Hepatocyte (in vitro differentiated cells): ENCODE measurements at regions not wholly inside any gene's neighbourhood (a gene's known extent, or its start where the extent isn't known, plus 50 kb on each side); places are given as distances from the start of the nearest gene placed in this dataset.
A peak's percentile ranks its signal among the peaks of the same experiment; 100 is the strongest.

Source experiments
- DNase-seq: peaks from one replicate; pipeline ENCODE4 v3.0.0-alpha.2; 2016; ENCODE audit warnings: low spot score
- H2AFZ ChIP-seq: fragments of 200-600 bp; sonication (generic); 2 replicates; pipeline ENCODE4 v1.6.0; 2016; ENCODE audit warnings: antibody characterized with exemption, mild to moderate bottlenecking
- H3K27ac ChIP-seq: fragments of 200-600 bp; sonication (generic); 2 replicates; pipeline ENCODE4 v1.5.1; 2016; ENCODE audit warnings: mild to moderate bottlenecking
- H3K27me3 ChIP-seq: fragments of 200-600 bp; sonication (generic); 2 replicates; pipeline ENCODE4 v1.6.1; 2016
- H3K36me3 ChIP-seq: fragments of 200-600 bp; sonication (generic); replicated peaks from 2 replicates; pipeline ENCODE4 v1.5.1; 2016; ENCODE audit warnings: low read depth; ENCODE audit not compliant: insufficient read depth
- H3K4me1 ChIP-seq: fragments of 200-600 bp; sonication (generic); 2 replicates; pipeline ENCODE4 v1.5.1; 2016; ENCODE audit warnings: mild to moderate bottlenecking, moderate library complexity; ENCODE audit not compliant: insufficient read depth
- H3K4me2 ChIP-seq: fragments of 200-600 bp; sonication (generic); 2 replicates; pipeline ENCODE4 v1.6.0; 2016
- H3K4me3 ChIP-seq: fragments of 200-600 bp; sonication (generic); 2 replicates; pipeline ENCODE4 v1.5.1; 2016; ENCODE audit warnings: mild to moderate bottlenecking
- H3K79me2 ChIP-seq: fragments of 200-600 bp; sonication (generic); 2 replicates; pipeline ENCODE4 v1.6.0; 2017; ENCODE audit warnings: mild to moderate bottlenecking
- H3K9me2 ChIP-seq: fragments of 200-600 bp; sonication (generic); replicated peaks from 2 replicates; pipeline ENCODE4 v1.6.0; 2017; ENCODE audit warnings: mild to moderate bottlenecking; ENCODE audit not compliant: insufficient read depth
- H3K9me3 ChIP-seq: fragments of 200-600 bp; sonication (generic); 2 replicates; pipeline ENCODE4 v1.5.1; 2016; ENCODE audit warnings: low read depth, mild to moderate bottlenecking
- H4K20me1 ChIP-seq: fragments of 200-600 bp; sonication (generic); 2 replicates; pipeline ENCODE4 v1.6.0; 2016; ENCODE audit warnings: mild to moderate bottlenecking; ENCODE audit not compliant: insufficient read depth, poor library complexity, severe bottlenecking
- EZH2 ChIP-seq: fragments of 200-600 bp; sonication (generic); IDR thresholded peaks from 2 replicates; pipeline ENCODE4 v1.6.1; 2016; ENCODE audit warnings: antibody characterized with exemption, mild to moderate bottlenecking, borderline replicate concordance
- EZH2phosphoT487 ChIP-seq: fragments of 200-600 bp; sonication (generic); IDR thresholded peaks from one replicate; pipeline ENCODE4 v1.6.1; 2018; ENCODE audit warnings: antibody characterized with exemption, mild to moderate bottlenecking, low read depth, moderate library complexity; ENCODE audit not compliant: unreplicated experiment, severe bottlenecking
- WGBS: methylation state at CpG from one replicate; pipeline ENCODE4 v1.1.6; 2016; ENCODE audit warnings: low lambda C conversion rate; ENCODE audit errors: missing lambda C conversion rate; 5-methylcytosine and 5-hydroxymethylcytosine counted together
- TF ChIP-seq, protein P1 (sequence below): fragments of 200-600 bp; sonication (generic); IDR thresholded peaks from 2 replicates; pipeline ENCODE4 v1.5.1; 2016; ENCODE audit warnings: antibody characterized with exemption, mild to moderate bottlenecking; ENCODE audit not compliant: poor library complexity

DNA sequence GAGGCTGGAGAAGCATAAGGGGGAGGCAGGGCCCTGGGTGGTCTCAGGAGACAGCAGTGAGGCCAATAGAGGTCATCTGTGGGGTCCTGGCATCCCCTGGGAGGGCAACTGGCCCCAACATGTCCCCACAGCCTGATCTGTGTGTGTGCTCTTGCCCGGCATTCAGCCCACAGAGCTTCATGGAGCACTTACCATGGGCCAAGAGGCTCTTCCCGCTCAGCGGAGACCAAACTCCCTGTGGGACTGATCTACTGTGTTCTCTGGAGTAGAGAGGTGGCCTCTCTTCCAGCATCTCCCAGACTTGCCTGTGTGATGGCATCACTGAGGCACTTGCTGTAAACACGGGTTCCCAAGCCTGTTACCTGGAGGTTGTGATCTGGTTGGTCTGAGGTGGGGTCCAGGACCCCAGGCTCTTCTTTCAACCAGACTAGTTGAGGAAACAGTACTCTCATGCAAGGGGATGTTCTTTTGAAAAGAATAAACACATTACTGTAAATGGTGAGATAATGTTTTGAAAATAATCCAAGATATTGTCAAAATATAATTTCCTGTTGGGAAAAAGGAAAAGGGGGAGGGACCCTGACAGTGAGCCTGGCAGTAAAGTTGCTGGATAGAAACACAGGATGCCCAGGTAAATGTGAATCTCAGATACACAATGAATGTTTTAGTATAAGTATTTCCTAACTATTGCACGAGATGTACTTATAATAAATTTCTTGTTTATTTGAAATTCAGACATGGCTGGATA lies 67.6 kb downstream of the SOWAHC start:
- Histone ChIP-seq H3K79me2 (no peaks in the 10 kb centered on the region), H3K36me3 (no peaks in the 10 kb centered on the region), H3K27me3 (no peaks in the 10 kb centered on the region), H3K9me2 (no peaks in the 10 kb centered on the region), H3K4me1 (peaks cover 28% of the 10 kb centered on the region), H2AFZ (no peak overlapping the region), H3K27ac (peak overlapping the region; percentile 51), H3K4me2 (no peak overlapping the region), H4K20me1 (no peaks in the 10 kb centered on the region), H3K9me3 (no peaks in the 10 kb centered on the region), H3K4me3 (no peak overlapping the region)
- no peak for DNase-seq
- TF ChIP-seq EZH2 (no peak), EZH2phosphoT487 (no peak)
- TF ChIP-seq, protein P1, sequence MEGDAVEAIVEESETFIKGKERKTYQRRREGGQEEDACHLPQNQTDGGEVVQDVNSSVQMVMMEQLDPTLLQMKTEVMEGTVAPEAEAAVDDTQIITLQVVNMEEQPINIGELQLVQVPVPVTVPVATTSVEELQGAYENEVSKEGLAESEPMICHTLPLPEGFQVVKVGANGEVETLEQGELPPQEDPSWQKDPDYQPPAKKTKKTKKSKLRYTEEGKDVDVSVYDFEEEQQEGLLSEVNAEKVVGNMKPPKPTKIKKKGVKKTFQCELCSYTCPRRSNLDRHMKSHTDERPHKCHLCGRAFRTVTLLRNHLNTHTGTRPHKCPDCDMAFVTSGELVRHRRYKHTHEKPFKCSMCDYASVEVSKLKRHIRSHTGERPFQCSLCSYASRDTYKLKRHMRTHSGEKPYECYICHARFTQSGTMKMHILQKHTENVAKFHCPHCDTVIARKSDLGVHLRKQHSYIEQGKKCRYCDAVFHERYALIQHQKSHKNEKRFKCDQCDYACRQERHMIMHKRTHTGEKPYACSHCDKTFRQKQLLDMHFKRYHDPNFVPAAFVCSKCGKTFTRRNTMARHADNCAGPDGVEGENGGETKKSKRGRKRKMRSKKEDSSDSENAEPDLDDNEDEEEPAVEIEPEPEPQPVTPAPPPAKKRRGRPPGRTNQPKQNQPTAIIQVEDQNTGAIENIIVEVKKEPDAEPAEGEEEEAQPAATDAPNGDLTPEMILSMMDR = no peak
- 96% methylated on average over 5 of the region's 5 CpGs for WGBS

GRCh38 chr2:109683452-109683851 lies 69.3 kb downstream of the SOWAHC start:
- Histone ChIP-seq H3K27ac (no peak overlapping the region), H3K36me3 (no peaks in the 10 kb centered on the region), H3K9me3 (no peaks in the 10 kb centered on the region), H3K79me2 (no peaks in the 10 kb centered on the region), H4K20me1 (no peaks in the 10 kb centered on the region), H3K4me1 (peaks cover 28% of the 10 kb centered on the region), H3K4me2 (no peak overlapping the region), H3K9me2 (no peaks in the 10 kb centered on the region), H3K4me3 (no peak overlapping the region), H3K27me3 (no peaks in the 10 kb centered on the region), H2AFZ (no peak overlapping the region)
- WGBS = 94% methylated on average over 8 of the region's 8 CpGs
- TF ChIP-seq EZH2phosphoT487 = no peak
- no peak for TF ChIP-seq EZH2
- TF ChIP-seq, protein P1 = no peak
- DNase-seq = no peak

- Histone ChIP-seq H3K36me3 (no peaks in the 10 kb centered on the region), H3K79me2 (no peaks in the 10 kb centered on the region), H3K4me3 (no peak overlapping the region), H3K4me2 (no peak overlapping the region), H2AFZ (no peak overlapping the region), H3K4me1 (peaks cover 26% of the 10 kb centered on the region), H3K9me3 (no peaks in the 10 kb centered on the region), H4K20me1 (no peaks in the 10 kb centered on the region), H3K27me3 (no peaks in the 10 kb centered on the region), H3K9me2 (no peaks in the 10 kb centered on the region), H3K27ac (no peak overlapping the region)
- TF ChIP-seq EZH2phosphoT487 (no peak), EZH2 (no peak)
- TF ChIP-seq, protein P1 = no peak
- DNase-seq = no peak
- 78% methylated on average over 4 of the region's 4 CpGs for WGBS
Measured at GRCh38 chr2:109685453-109685852, 71.3 kb downstream of the SOWAHC start.

GRCh38 chr2:109686921-109687320 lies 72.8 kb downstream of the SOWAHC start:
- Histone ChIP-seq H3K36me3 (no peaks in the 10 kb centered on the region), H2AFZ (peak overlapping the region; percentile 13), H3K9me3 (no peaks in the 10 kb centered on the region), H3K9me2 (no peaks in the 10 kb centered on the region), H3K4me1 (peaks cover 33% of the 10 kb centered on the region), H3K27ac (no peak overlapping the region), H3K79me2 (no peaks in the 10 kb centered on the region), H4K20me1 (no peaks in the 10 kb centered on the region), H3K4me3 (no peak overlapping the region), H3K4me2 (peak overlapping the region; percentile 5), H3K27me3 (no peaks in the 10 kb centered on the region)
- WGBS = 64% methylated on average over 4 of the region's 4 CpGs
- no peak for DNase-seq
- no peak for TF ChIP-seq EZH2phosphoT487
- TF ChIP-seq, protein P1 = no peak
- no peak for TF ChIP-seq EZH2
